ELR (cell line): ENCODE measurements at regions not wholly inside any gene's neighbourhood (a gene's known extent, or its start where the extent isn't known, plus 50 kb on each side); places are given as distances from the start of the nearest gene placed in this dataset.
"Not testable (repeated sequence)": the region's sequence is repeated elsewhere in the genome, so short reads cannot be mapped to it uniquely, and the experiment has no call there.

ENCODE experiments used
- DNase-seq: peaks from one replicate; pipeline ENCODE4 v3.0.0-alpha.2; 2015; ENCODE audit warnings: low read depth

GRCh38 chr5:130488252-130488651, 584.0 kb downstream of the CHSY3 start:
- no peak for DNase-seq

GRCh38 chr5:130479045-130479804, 575.0 kb downstream of the CHSY3 start:
- no peak for DNase-seq

- no peak for DNase-seq
Measured at GRCh38 chr5:130476325-130476724, 572.1 kb downstream of the CHSY3 start.

- DNase-seq, result peak; percentile 23
Measured at GRCh38 chr5:130462516-130462915, 558.3 kb downstream of the CHSY3 start.

GRCh38 chr5:130455175-130455574, 550.9 kb downstream of the CHSY3 start:
- DNase-seq, result no peak

GRCh38 chr5:130452744-130453143, 548.5 kb downstream of the CHSY3 start:
- DNase-seq, result no peak

GRCh38 chr5:130436430-130436829, 532.2 kb downstream of the CHSY3 start:
- no peak for DNase-seq

- no peak for DNase-seq
Measured at GRCh38 chr5:130427222-130427955, 523.1 kb downstream of the CHSY3 start.

GRCh38 chr5:130425424-130425823, 521.2 kb downstream of the CHSY3 start:
- DNase-seq, result no peak

GRCh38 chr5:130424341-130424740, 520.1 kb downstream of the CHSY3 start:
- DNase-seq, result no peak

GRCh38 chr5:130402906-130403305, 498.6 kb downstream of the CHSY3 start:
- no peak for DNase-seq

- peak; percentile 59 for DNase-seq
Measured at GRCh38 chr5:130400091-130400490, 495.8 kb downstream of the CHSY3 start.

- DNase-seq, result no peak
Measured at GRCh38 chr5:130398825-130399224, 494.6 kb downstream of the CHSY3 start.

- not testable (repeated sequence) for DNase-seq
Measured at GRCh38 chr5:130397727-130398126, 493.5 kb downstream of the CHSY3 start.

- DNase-seq, result no peak
Measured at GRCh38 chr5:130397132-130397531, 492.9 kb downstream of the CHSY3 start.

- not testable (repeated sequence) for DNase-seq
Measured at GRCh38 chr5:130391727-130392264, 487.5 kb downstream of the CHSY3 start.

- no peak for DNase-seq
Measured at GRCh38 chr5:130386155-130386554, 481.9 kb downstream of the CHSY3 start.

GRCh38 chr5:130385656-130386055, 481.4 kb downstream of the CHSY3 start:
- no peak for DNase-seq

- DNase-seq, result no peak
Measured at GRCh38 chr5:130365956-130366355, 461.7 kb downstream of the CHSY3 start.

- no peak for DNase-seq
Measured at GRCh38 chr5:130350131-130350530, 445.9 kb downstream of the CHSY3 start.

- DNase-seq, result peak; percentile 79
Measured at GRCh38 chr5:130337179-130337888, 433.1 kb downstream of the CHSY3 start.

- peak; percentile 56 for DNase-seq
Measured at GRCh38 chr5:130335117-130335516, 430.9 kb downstream of the CHSY3 start.

GRCh38 chr5:130333089-130333488, 428.8 kb downstream of the CHSY3 start:
- peak; percentile 75 for DNase-seq
